LNCaP clone FGC (cell line): ENCODE measurements at regions not wholly inside any gene's neighbourhood (a gene's known extent, or its start where the extent isn't known, plus 50 kb on each side); places are given as distances from the start of the nearest gene placed in this dataset.
A peak's percentile ranks its signal among the peaks of the same experiment; 100 is the strongest.

Source experiments
- DNase-seq: peaks from one replicate; pipeline ENCODE4 v3.0.0-alpha.2; 2011; ENCODE audit warnings: low read depth
- H3K4me3 ChIP-seq: 2 replicates; pipeline ENCODE4 v1.5.1; 2011; ENCODE audit warnings: mild to moderate bottlenecking, low read depth, low read length, control low read depth
- TF ChIP-seq, protein P1 (sequence below): IDR thresholded peaks from 2 replicates; pipeline ENCODE4 v1.5.1; 2012; ENCODE audit warnings: mild to moderate bottlenecking; ENCODE audit not compliant: control insufficient read depth, insufficient read depth; ENCODE audit errors: extremely low read depth

GRCh38 chr15:35743321-35743720 lies 197.4 kb upstream of the DPH6 start:
- no peak for DNase-seq
- no peak overlapping the region for H3K4me3 ChIP-seq
- TF ChIP-seq, protein P1, sequence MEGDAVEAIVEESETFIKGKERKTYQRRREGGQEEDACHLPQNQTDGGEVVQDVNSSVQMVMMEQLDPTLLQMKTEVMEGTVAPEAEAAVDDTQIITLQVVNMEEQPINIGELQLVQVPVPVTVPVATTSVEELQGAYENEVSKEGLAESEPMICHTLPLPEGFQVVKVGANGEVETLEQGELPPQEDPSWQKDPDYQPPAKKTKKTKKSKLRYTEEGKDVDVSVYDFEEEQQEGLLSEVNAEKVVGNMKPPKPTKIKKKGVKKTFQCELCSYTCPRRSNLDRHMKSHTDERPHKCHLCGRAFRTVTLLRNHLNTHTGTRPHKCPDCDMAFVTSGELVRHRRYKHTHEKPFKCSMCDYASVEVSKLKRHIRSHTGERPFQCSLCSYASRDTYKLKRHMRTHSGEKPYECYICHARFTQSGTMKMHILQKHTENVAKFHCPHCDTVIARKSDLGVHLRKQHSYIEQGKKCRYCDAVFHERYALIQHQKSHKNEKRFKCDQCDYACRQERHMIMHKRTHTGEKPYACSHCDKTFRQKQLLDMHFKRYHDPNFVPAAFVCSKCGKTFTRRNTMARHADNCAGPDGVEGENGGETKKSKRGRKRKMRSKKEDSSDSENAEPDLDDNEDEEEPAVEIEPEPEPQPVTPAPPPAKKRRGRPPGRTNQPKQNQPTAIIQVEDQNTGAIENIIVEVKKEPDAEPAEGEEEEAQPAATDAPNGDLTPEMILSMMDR = no peak

DNA sequence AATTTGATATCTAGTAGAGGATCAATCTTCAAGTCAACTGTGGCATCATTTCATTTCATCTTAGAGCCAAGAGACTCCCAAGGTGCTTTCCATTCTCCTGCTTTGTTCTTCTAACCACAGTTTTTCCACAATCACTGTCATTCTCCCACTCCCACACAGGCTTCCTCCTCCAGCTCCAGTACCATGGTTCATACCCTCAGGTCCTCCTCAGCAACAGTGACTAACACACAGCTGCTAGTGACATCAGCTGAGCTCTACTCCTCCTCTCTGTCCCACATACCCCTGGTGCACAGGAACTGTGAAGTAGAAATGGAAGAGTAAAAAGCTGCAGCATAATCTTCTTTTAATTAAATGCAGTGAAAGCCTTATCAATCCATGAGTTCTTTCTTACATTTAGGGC lies 200.2 kb upstream of the DPH6 start:
- no peak for DNase-seq
- TF ChIP-seq, protein P1 = no peak
- no peak overlapping the region for H3K4me3 ChIP-seq

GRCh38 chr15:35748105-35748504 lies 202.1 kb upstream of the DPH6 start:
- TF ChIP-seq, protein P1 = no peak
- DNase-seq = no peak
- no peak overlapping the region for H3K4me3 ChIP-seq

DNA sequence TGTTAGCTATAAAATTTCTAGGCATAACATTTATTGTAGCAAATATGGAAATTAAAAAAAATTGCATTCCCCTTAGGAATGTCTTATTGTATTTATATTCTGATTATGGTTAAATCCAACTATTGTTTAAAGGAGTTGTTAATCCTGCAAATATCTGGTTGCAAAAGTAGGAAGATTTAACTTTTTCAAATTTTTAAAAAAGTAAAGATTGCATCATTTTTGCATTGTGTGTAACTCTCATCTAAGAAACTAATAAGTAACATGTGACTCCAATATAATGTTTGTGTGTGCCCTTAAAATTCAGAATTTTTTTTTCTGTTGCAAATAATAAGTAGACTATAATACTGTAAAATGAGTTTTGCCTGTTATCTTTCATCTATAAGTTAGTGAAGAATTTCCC lies 204.1 kb upstream of the DPH6 start:
- no peak for DNase-seq
- no peak overlapping the region for H3K4me3 ChIP-seq
- TF ChIP-seq, protein P1 = no peak

DNA sequence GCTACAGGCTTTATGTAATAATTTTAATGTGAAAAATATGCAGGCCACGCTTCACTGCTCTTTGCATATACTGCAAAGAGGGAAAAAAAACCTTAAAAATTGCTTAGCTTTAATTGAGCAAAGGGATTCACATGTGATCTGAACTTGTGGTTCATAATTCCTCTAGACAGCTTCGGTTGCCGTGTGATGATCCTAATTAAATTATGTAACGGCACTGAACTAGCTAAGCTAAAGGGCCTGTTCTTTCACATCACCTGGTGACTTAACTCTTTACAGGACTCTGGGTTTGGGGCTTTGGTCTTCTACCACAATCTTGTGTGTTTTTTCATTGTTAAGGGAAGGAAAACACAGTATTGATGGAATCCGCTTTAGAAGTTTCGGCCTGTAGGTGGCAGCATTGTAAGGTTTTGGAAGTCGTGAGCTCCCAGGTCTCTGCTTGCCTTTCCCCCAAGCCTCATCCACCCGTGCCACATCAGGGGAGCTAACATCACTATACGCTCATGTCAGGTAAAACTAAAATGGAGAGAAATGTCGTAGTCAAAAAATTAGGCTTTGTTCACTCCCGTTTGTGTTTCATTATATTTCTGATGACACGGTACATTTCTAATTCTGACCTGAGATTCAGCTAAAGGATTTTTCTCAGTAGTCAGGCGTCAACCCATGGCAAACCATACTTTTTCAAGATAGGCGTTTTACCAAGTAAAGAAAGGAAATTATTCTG lies 205.6 kb upstream of the DPH6 start:
- TF ChIP-seq, protein P1 = peak; percentile 76
- H3K4me3 ChIP-seq = no peak overlapping the region
- DNase-seq = peak; percentile 25

DNA sequence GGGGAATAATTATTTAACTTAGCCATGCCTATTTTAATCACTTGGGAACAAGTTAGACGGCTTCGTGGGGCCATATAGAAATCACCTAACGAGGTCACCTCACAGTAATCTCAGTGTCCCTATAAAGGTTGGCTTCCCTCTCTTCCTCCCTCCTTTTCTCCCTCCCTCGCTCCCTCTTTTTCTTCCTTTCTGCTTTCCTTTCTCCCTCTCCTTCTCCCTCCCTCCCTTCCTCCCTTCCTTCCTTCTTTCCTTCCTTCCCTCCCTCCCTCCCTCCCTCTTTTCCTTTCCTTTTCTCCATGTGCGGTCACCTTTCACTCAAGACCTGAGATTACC lies 206.1 kb upstream of the DPH6 start:
- DNase-seq = no peak
- TF ChIP-seq, protein P1 = no peak
- H3K4me3 ChIP-seq = no peak overlapping the region

DNA sequence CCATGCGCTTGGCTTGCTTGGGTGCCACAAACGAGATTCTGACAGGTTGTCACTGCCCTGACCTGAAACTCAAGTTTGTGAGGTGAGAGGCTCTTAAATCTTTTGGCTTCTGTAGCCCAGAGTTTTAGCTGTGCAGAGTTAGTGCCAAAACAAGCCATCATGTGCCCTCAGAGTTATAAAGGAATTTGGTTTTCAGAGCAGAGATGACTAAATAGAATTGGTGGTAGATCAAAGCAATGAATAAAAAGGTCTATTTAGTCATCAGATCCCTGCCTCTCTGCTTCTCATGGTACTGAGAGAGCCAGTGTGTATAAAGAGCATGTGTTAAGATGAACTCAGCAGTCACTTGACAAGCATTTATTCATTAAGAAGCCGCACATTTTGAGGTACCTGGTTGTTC lies 207.5 kb upstream of the DPH6 start:
- peak; percentile 22 for DNase-seq
- no peak overlapping the region for H3K4me3 ChIP-seq
- TF ChIP-seq, protein P1 = no peak
